Gastrocnemius medialis (tissue), 4 donors: ENCODE measurements at regions not wholly inside any gene's neighbourhood (a gene's known extent, or its start where the extent isn't known, plus 50 kb on each side); places are given as distances from the start of the nearest gene placed in this dataset.

Source experiments
- POLR2A ChIP-seq, 2 donors: fragments of 450-650 bp; IDR thresholded peaks; one replicate each; pipeline ENCODE4 v1.6.1; 2017; ENCODE audit warnings: antibody characterized with exemption in 2 of 2, mild to moderate bottlenecking in 2 of 2, moderate library complexity in 2 of 2
- TF ChIP-seq, protein P1 (sequence below), 5 experiments: fragments of 450-650 bp in 3 of 5; fragments of 200-600 bp in 2 of 5; sonication (generic) in 2 of 5; IDR thresholded peaks in 4 of 5; conservative IDR thresholded peaks in 1 of 5; 1 replicate in 4 of 5; 2 replicates in 1 of 5; pipeline ENCODE4 v1.5.1; 2016 to 2019; ENCODE audit warnings: antibody characterized with exemption in 5 of 5, mild to moderate bottlenecking in 3 of 5, moderate library complexity in 3 of 5

GRCh38 chr12:13786646-13787045, 194.8 kb downstream of the GRIN2B start:
- TF ChIP-seq POLR2A (IDR thresholded peaks at IDR 0.05), result no peak
- TF ChIP-seq, protein P1, sequence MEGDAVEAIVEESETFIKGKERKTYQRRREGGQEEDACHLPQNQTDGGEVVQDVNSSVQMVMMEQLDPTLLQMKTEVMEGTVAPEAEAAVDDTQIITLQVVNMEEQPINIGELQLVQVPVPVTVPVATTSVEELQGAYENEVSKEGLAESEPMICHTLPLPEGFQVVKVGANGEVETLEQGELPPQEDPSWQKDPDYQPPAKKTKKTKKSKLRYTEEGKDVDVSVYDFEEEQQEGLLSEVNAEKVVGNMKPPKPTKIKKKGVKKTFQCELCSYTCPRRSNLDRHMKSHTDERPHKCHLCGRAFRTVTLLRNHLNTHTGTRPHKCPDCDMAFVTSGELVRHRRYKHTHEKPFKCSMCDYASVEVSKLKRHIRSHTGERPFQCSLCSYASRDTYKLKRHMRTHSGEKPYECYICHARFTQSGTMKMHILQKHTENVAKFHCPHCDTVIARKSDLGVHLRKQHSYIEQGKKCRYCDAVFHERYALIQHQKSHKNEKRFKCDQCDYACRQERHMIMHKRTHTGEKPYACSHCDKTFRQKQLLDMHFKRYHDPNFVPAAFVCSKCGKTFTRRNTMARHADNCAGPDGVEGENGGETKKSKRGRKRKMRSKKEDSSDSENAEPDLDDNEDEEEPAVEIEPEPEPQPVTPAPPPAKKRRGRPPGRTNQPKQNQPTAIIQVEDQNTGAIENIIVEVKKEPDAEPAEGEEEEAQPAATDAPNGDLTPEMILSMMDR (IDR thresholded peaks at IDR 0.05 in 4 of 5, conservative IDR thresholded peaks at IDR 0.05 in 1 of 5), result no peak
